Epithelial cell of proximal tubule (primary cell): ENCODE measurements at regions not wholly inside any gene's neighbourhood (a gene's known extent, or its start where the extent isn't known, plus 50 kb on each side); places are given as distances from the start of the nearest gene placed in this dataset.

Experiments used
- DNase-seq: peaks from one replicate; pipeline ENCODE4 v3.0.0-alpha.2; 2011; ENCODE audit warnings: low read depth
- H3K4me3 ChIP-seq: 2 replicates; pipeline ENCODE4 v1.5.1; 2011; ENCODE audit warnings: low read depth, mild to moderate bottlenecking, low read length
- TF ChIP-seq, protein P1 (sequence below): conservative IDR thresholded peaks from 2 replicates; pipeline ENCODE4 v1.5.1; 2012; ENCODE audit warnings: low read depth, mild to moderate bottlenecking, low read length

DNA sequence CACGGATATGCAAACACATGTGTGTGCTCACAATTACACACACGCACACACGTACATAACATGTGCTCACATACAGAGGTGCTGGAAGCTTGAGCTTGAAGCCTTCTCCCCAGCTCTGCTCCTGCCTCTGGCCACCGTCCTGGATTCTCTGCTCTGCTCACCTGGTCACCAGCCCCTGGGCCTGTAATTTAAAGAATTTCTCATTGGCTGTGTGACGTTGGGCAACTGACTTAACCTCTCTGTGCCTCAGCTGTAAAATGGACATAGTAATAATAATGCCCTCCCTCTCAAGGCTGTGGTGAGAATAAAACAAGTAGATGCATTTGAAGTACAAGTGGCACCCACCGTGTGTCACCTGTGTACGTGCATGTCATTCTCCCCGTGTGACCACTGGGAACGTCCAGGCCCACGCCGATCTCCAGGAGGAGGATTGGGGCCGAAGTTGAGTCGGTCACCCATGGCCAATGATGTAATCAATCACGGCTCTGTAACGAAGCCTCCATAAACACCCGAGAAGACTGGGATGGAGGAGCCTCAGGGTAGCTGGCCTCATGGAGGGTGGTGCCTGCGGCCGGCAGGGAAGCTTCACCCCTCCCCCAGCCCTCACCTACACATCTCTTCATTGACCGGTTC is 160.9 kb upstream of the AFDN start:
- H3K4me3 ChIP-seq: no peak overlapping the region
- TF ChIP-seq, protein P1, sequence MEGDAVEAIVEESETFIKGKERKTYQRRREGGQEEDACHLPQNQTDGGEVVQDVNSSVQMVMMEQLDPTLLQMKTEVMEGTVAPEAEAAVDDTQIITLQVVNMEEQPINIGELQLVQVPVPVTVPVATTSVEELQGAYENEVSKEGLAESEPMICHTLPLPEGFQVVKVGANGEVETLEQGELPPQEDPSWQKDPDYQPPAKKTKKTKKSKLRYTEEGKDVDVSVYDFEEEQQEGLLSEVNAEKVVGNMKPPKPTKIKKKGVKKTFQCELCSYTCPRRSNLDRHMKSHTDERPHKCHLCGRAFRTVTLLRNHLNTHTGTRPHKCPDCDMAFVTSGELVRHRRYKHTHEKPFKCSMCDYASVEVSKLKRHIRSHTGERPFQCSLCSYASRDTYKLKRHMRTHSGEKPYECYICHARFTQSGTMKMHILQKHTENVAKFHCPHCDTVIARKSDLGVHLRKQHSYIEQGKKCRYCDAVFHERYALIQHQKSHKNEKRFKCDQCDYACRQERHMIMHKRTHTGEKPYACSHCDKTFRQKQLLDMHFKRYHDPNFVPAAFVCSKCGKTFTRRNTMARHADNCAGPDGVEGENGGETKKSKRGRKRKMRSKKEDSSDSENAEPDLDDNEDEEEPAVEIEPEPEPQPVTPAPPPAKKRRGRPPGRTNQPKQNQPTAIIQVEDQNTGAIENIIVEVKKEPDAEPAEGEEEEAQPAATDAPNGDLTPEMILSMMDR: no peak
- no peak for DNase-seq

DNA sequence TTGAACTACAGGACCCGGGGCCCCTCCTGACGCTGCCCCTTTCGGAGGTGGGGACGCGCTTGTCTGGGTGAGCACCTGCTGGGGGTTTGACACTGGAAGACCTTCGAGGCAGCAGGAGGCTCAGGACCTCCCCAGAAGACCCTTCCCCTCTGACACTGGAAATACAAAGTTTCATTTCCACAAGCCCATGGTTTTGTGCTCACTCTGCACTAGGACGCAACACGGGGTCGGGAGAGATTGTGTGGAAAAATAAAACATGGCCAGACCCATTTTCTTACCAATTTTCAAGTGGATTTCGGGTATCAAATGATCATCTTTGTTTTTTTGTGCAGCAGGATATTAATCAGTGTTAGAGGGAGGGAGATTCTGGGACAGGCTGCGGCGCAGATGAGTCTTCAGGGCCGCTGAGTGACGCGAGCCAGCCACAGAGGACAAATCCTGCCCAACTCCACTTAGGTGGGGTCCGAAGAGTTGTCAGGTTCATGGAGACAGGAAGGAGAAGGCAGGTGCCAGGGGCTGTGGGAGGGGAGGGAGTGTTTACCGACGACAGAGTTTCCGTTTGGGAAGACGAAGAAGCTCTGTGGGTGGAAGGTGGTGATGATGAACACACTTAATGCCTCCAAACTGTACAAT is 160.0 kb upstream of the AFDN start:
- no peak overlapping the region for H3K4me3 ChIP-seq
- TF ChIP-seq, protein P1: no peak
- no peak for DNase-seq

DNA sequence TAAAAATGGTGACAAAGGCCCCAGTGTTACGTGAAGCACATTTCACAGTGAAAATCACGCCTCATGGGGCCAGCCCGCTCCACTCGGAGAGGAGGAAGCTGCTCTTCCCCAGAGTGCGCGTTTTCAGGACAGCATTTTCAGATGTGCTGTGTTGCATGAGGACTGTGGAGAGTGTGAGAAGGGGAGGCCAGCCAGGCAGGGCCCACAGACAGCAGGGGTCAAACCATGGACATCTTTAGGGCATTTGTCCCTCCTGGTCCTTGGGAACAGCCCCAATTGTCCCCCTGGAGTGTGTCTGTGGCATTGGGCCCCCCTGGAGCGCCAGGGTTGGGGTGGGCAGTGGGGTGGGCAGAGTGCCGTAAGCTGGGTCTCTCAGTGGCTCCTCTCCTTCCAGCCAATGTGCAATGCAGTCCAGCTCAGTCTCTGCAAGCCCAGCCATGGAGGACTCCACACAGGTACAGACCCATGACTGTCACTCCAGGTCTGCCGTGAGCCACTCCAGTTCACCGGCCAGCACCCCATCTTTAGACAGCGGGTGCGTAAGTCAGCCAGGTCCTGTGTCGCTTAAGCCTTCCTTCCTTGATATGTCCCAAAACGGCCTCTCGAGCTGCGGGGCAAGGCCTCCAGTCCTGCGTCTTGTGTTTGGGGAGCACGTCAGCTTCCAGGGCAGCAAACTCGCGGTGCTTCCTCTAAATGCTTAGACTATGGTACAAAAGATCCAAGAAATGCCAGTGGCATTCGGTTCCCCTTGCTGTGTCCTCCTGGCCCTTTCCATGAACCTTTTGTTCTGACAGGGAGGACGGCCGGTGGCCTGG is 159.3 kb upstream of the AFDN start:
- TF ChIP-seq, protein P1: no peak
- DNase-seq: no peak
- no peak overlapping the region for H3K4me3 ChIP-seq

DNA sequence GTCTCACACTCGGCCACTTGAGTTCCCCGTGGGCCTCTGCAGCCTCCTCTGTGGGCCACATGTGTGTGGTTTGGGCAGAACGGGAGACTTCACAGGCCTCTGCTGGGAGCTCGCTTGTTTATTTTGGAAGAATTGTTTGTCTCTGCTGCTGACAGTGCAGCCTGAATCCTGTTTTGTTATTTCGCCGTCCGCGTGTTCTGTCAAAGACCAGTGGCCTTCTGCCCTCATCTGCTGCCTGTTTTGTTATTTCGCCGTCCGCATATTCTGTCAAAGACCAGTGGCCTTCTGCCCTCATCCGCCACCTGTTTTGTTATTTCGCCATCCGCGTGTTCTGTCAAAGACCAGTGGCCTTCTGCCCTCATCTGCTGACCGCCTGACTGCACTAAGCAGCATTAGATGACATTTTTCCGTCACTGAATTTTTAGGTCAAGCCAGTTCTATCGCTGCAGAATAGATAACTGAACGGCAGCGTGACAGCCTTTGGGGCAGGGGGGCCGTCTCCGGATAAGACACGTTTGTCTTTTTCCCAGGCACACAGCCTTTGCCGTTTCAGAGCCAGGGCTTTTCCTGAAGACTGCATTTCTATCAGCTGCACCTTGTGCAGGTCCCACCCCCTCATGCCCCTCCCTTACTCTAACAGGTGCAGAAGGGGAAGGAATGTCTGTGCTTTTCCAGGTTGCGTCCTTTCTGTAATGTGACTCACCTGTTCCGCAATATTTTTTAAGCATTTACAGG is 158.5 kb upstream of the AFDN start:
- TF ChIP-seq, protein P1: no peak
- DNase-seq: no peak
- H3K4me3 ChIP-seq: no peak overlapping the region

DNA sequence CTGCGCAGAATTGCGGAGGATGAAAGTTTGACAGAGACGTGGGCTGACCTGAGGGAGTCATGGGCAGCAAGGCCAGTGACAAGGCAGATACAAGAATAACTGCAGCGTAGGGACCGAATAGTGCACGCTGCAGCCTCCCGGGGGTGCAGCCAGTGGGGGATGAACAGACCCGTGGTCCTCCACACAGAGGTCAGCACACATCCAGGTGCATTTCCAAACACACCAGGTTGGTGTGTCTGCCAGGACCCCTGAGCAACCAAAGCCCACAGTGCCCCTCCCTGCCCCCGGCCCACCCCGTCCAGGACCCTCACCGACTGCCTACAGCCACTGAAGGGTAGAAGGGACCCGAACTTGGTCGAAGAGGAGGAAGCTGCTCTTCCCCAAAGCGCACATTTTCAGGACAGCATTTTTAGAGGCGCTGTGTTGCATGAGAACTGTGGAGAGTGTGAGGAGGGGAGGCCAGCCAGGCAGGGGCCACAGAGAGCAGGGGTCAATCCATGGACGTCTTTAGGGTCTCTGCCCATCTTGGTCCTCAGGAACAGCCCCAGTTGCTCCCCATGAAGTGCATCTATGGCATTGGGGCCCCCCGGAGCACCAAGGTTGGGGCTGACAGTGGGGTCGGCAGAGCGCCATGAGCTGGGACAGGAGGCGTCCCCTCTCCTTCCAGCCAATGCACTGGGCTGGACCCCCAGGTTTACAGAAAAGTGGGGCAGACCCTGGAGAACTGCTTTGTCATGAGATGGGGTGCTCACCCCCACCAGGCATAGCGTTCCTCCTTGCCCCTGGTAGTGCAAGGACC is 157.8 kb upstream of the AFDN start:
- TF ChIP-seq, protein P1: no peak
- no peak for DNase-seq
- no peak overlapping the region for H3K4me3 ChIP-seq

DNA sequence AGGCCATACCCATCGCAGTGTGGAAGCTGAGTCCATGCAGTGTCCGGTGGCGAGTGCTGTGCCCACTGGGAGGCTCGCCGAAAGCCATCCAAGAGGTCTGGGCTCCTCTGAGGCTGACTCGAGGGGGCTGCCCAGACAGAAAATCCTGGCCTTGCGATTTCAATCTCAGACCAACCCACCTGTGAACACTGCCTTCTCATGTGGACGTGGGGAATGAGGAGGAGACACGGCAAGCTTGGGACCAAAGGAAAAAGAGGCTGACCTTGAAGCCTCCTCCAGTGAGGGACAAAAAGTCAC is 157.2 kb upstream of the AFDN start:
- DNase-seq: no peak
- no peak overlapping the region for H3K4me3 ChIP-seq
- TF ChIP-seq, protein P1: no peak
